OCI-LY3 (cell line): ENCODE measurements at regions not wholly inside any gene's neighbourhood (a gene's known extent, or its start where the extent isn't known, plus 50 kb on each side); places are given as distances from the start of the nearest gene placed in this dataset.

ENCODE experiments used
- H2AFZ ChIP-seq: fragments of 200-600, 300-600 bp; shearing (Covaris generic); 2 replicates; pipeline ENCODE4 v1.6.0; 2014; ENCODE audit warnings: antibody characterized with exemption, low read depth, low read length
- H3K27ac ChIP-seq: fragments of 200-600, 300-600 bp; sonication (generic); 2 replicates; pipeline ENCODE4 v1.5.1; 2014; ENCODE audit warnings: mild to moderate bottlenecking, low read length, moderate library complexity, mixed read lengths
- H3K27me3 ChIP-seq: fragments of 200-600, 300-600 bp; sonication (generic); 2 replicates; pipeline ENCODE4 v1.6.1; 2014; ENCODE audit warnings: low read depth, low read length, mixed read lengths
- H3K36me3 ChIP-seq: fragments of 200-600, 300-600 bp; sonication (generic); replicated peaks from 2 replicates; pipeline ENCODE3; 2014; ENCODE audit warnings: low read depth, low read length, mixed read lengths
- H3K4me1 ChIP-seq: fragments of 300-600, 200-600 bp; sonication (generic); 2 replicates; pipeline ENCODE4 v1.6.1; 2014; ENCODE audit warnings: low read length, mixed read lengths
- H3K4me2 ChIP-seq: fragments of 200-600, 300-600 bp; sonication (generic); 2 replicates; pipeline ENCODE4 v1.6.1; 2014; ENCODE audit warnings: low read length, mixed read lengths
- H3K4me3 ChIP-seq: fragments of 300-600, 200-600 bp; sonication (generic); 2 replicates; pipeline ENCODE4 v1.5.1; 2014; ENCODE audit warnings: antibody characterized with exemption, mild to moderate bottlenecking, low read length, moderate library complexity
- H3K79me2 ChIP-seq: fragments of 300-600, 200-600 bp; shearing (Covaris generic); 2 replicates; pipeline ENCODE4 v1.6.1; 2014; ENCODE audit warnings: mild to moderate bottlenecking, low read length, mixed read lengths
- H3K9ac ChIP-seq: fragments of 300-600, 200-600 bp; shearing (Covaris generic); 2 replicates; pipeline ENCODE4 v1.6.0; 2014; ENCODE audit warnings: mild to moderate bottlenecking, low read length, moderate library complexity
- H3K9me3 ChIP-seq: fragments of 200-600, 300-600 bp; shearing (Covaris generic); 2 replicates; pipeline ENCODE4 v1.6.1; 2014; ENCODE audit warnings: low read length, mixed read lengths; ENCODE audit not compliant: insufficient read depth
- H4K20me1 ChIP-seq: fragments of 200-600, 300-600 bp; sonication (generic); 2 replicates; pipeline ENCODE4 v1.6.1; 2016; ENCODE audit warnings: low read length, mixed read lengths; ENCODE audit not compliant: insufficient read depth
- EZH2phosphoT487 ChIP-seq: fragments of 200-600 bp; shearing (Covaris generic); IDR thresholded peaks from 2 replicates; pipeline ENCODE4 v1.6.1; 2018; ENCODE audit warnings: antibody characterized with exemption, mixed run types, low read depth
- TF ChIP-seq, protein P1 (sequence below): fragments of 200-600, 300-600 bp; sonication (generic); IDR thresholded peaks from 2 replicates; pipeline ENCODE4 v1.5.1; 2014; ENCODE audit warnings: antibody characterized with exemption, low read length, low read depth

DNA sequence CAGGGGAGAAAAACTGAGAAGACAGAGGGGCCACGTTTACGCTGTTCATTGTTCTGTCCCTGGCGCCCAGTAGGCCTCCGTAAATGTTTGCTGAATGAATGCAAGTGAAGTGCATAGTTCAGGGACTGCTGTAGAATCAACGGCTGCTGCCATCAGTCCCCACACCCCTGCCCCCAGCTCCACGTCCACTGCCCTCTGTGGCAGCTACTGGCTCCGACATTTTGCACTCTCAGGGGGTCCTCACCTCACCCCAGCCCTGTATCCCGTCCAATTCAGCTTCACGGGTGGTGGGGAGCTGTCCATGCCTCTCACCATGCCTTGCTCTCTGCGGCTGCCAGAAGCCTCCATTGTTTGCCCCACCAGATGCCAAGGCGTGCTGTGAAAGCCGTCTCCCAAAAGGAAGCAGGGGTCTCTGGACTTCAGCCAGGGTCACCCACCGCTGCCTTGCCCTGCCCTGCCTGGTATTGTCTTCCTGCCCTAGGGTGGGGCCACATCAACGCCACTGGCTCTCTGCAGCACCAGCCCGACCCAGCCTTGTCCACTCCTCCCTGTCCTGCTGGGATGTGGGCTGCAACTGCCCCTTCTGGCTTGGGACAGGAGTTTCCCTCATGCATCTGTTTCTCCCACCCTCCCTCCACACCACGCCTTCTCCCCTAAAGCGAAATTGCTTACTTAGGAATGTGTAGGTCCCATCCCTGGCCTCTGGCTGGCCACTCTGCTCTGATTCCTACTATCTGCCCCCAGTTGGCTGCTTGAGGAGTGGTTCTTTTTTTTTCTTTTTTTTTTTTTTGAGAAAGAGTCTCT, 86.0 kb downstream of the RHOB start:
- Histone ChIP-seq H2AFZ (no peak overlapping the region), H4K20me1 (no peaks in the 10 kb centered on the region)
- TF ChIP-seq EZH2phosphoT487: no peak
- TF ChIP-seq, protein P1, sequence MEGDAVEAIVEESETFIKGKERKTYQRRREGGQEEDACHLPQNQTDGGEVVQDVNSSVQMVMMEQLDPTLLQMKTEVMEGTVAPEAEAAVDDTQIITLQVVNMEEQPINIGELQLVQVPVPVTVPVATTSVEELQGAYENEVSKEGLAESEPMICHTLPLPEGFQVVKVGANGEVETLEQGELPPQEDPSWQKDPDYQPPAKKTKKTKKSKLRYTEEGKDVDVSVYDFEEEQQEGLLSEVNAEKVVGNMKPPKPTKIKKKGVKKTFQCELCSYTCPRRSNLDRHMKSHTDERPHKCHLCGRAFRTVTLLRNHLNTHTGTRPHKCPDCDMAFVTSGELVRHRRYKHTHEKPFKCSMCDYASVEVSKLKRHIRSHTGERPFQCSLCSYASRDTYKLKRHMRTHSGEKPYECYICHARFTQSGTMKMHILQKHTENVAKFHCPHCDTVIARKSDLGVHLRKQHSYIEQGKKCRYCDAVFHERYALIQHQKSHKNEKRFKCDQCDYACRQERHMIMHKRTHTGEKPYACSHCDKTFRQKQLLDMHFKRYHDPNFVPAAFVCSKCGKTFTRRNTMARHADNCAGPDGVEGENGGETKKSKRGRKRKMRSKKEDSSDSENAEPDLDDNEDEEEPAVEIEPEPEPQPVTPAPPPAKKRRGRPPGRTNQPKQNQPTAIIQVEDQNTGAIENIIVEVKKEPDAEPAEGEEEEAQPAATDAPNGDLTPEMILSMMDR: no peak

DNA sequence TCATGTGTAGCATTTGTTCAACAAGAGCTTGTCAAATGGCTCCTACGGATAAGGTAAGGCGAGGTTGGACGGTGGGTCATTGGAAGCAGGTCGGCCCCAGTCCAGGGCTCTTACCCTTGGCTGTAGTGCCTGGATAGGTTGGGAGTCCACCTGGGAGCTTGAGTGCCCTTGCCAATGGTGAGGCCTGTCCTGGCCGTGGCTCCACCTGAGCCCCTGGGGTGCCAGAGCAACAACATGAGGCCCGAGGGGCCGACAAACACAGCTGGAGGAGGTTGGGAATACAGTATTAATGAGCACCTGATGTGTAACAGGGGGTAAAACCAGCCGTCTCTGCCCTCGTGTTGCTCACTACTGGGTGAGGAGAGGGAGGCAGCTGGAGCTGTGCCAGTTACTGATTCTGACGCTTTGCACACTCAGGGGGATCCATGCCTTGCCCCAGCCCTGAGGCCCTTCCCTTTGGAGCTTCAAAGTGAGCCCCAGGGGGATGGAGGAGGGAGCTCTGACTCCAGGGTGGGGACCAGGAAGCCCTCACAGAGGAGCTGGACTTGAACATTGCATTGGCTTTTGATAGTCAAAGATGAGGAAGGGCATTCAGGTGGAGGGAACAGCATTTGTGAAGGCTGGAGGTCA, 87.2 kb downstream of the RHOB start:
- Histone ChIP-seq H3K27me3 (no peaks in the 10 kb centered on the region), H2AFZ (no peak overlapping the region), H3K4me3 (no peak overlapping the region), H3K36me3 (no peaks in the 10 kb centered on the region), H3K4me2 (no peak overlapping the region), H3K9me3 (no peaks in the 10 kb centered on the region), H3K9ac (no peak overlapping the region), H4K20me1 (no peaks in the 10 kb centered on the region), H3K27ac (no peak overlapping the region), H3K79me2 (no peaks in the 10 kb centered on the region), H3K4me1 (no peaks in the 10 kb centered on the region)
- TF ChIP-seq, protein P1: no peak
- TF ChIP-seq EZH2phosphoT487: no peak

More for the DNA sequence above, 86.0 kb downstream of the RHOB start:
- no peak overlapping the region for H3K9ac ChIP-seq
- no peaks in the 10 kb centered on the region for H3K9me3 ChIP-seq
- H3K79me2 ChIP-seq: no peaks in the 10 kb centered on the region
- no peaks in the 10 kb centered on the region for H3K27me3 ChIP-seq
- no peaks in the 10 kb centered on the region for H3K4me1 ChIP-seq
- no peak overlapping the region for H3K4me2 ChIP-seq
- H3K27ac ChIP-seq: no peak overlapping the region
- H3K36me3 ChIP-seq: no peaks in the 10 kb centered on the region
- H3K4me3 ChIP-seq: no peak overlapping the region

DNA sequence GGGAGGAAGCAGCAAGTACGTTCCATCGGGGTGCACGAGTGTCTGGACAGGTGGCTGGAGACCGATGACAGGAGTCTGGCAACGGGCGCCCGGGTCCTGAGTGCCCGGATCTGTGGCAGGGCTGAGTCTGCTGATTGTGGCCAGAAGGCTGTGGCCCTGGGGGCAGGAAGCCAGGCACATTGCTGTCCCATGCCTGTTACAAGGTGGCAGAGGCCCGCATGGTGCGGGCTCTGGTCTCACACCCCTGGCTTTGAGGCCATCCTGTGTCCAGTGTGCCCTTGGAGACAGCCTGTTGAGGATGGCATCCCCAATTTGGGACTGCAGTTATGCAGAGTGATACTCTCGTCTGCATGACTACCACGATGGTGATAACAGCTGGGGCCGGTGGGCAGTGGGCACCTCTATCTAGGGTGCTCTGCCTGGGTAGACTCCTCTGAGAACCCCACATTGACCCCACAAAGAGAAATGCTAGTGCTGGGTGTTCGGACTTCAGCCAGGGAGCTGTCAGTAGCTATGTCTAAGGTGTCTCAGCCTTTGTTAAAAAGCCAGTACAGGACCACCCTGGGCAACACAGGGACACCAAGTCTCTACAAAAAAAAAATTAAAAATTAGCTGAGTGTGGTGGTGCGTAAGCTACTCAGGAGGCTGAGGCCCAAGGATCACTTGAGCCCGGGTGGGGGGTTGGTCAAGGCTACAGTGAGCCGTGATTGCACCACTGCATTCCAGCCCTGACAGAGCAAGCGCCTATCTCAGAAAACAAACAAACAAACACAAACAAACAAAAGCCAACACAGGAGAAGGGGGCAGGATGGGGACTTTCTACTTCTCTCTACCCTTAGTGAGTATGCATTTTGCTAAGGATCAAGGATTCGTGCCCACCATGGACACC, 88.3 kb downstream of the RHOB start:
- Histone ChIP-seq H3K27me3 (no peaks in the 10 kb centered on the region), H3K9ac (no peak overlapping the region), H3K79me2 (no peaks in the 10 kb centered on the region), H3K4me2 (no peak overlapping the region), H3K4me3 (no peak overlapping the region), H3K36me3 (no peaks in the 10 kb centered on the region), H2AFZ (no peak overlapping the region), H3K4me1 (no peaks in the 10 kb centered on the region), H3K27ac (no peak overlapping the region), H3K9me3 (no peaks in the 10 kb centered on the region), H4K20me1 (no peaks in the 10 kb centered on the region)
- TF ChIP-seq, protein P1: no peak
- no peak for TF ChIP-seq EZH2phosphoT487
